AG04449 (cell line): ENCODE measurements at regions not wholly inside any gene's neighbourhood (a gene's known extent, or its start where the extent isn't known, plus 50 kb on each side); places are given as distances from the start of the nearest gene placed in this dataset.

ENCODE experiments used
- CTCF ChIA-PET: fragments of 350-600 bp; formaldehyde crosslinking; extraction: SDS; loops from one replicate; lab custom pipeline; 2021; ENCODE audit warnings: antibody characterized with exemption; lab: Yijun Ruan, JAX
- POLR2A ChIA-PET: fragments of 400-600, 350-600 bp; formaldehyde crosslinking; extraction: SDS; loops from one replicate; lab custom pipeline; 2020; ENCODE audit warnings: antibody characterized with exemption, inconsistent platforms; lab: Yijun Ruan, JAX
- DNase-seq: peaks from one replicate; pipeline ENCODE4 v3.0.0-alpha.2; 2010; ENCODE audit warnings: low read depth, low spot score
- H3K4me3 ChIP-seq: 2 replicates; pipeline ENCODE4 v1.5.1; 2011; ENCODE audit warnings: low read depth, mild to moderate bottlenecking, control low read depth, low read length
- CTCF ChIP-seq: IDR thresholded peaks from one replicate; pipeline ENCODE4 v1.5.1; 2011; ENCODE audit warnings: mild to moderate bottlenecking, moderate library complexity, low read length, control low read depth, inconsistent platforms; ENCODE audit not compliant: insufficient read depth; ENCODE audit errors: missing control alignments

- TF ChIP-seq CTCF = no peak
- ChIA-PET CTCF (interaction anchor here (0.9 to 2.7 kb wide), 4 partner anchors 404 to 420 kb away, joined by 3 to 15 read pairs (median 5); partner anchors contain the start of gene IGFBP5), POLR2A (interaction anchor here (0.8 kb wide), 1 partner anchor 18 kb away, joined by 5 read pairs; no protein-coding TSS in a partner anchor)
- no peak overlapping the region for H3K4me3 ChIP-seq
- DNase-seq = peak; percentile 75
These were observed 244.1 kb upstream of the TNP1 start for GRCh38 chr2:217103752-217104545.

- no peak for DNase-seq
- no peak overlapping the region for H3K4me3 ChIP-seq
- ChIA-PET POLR2A (no interaction called here), CTCF (no interaction called here)
- no peak for TF ChIP-seq CTCF
These were observed 243.1 kb upstream of the TNP1 start for GRCh38 chr2:217102956-217103355.

GRCh38 chr2:217101972-217102371 is 242.1 kb upstream of the TNP1 start:
- H3K4me3 ChIP-seq = no peak overlapping the region
- no peak for DNase-seq
- no peak for TF ChIP-seq CTCF
- ChIA-PET CTCF (no interaction called here), POLR2A (no interaction called here)

DNA sequence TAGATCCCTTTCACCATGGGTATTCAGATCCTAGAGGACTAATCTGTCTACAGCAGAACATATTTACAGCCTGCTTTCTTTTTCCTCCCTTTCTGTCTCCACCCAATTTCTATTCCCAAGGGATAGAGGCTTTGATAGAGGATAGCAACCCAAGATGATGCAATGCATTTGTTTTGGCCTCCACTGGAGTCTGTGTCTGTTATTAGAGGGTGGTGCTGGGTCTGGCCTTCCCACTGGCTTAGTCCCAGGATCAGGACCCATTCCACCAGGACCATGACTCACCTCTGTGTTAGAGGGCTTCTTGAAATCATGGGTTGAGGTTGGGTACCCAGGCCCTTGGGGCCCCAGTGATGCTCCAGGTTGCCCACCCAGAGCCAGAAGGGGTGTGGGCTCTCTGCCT is 239.7 kb upstream of the TNP1 start:
- POLR2A ChIA-PET = no interaction called here
- DNase-seq = no peak
- no peak for TF ChIP-seq CTCF
- CTCF ChIA-PET = no interaction called here
- H3K4me3 ChIP-seq = no peak overlapping the region

DNA sequence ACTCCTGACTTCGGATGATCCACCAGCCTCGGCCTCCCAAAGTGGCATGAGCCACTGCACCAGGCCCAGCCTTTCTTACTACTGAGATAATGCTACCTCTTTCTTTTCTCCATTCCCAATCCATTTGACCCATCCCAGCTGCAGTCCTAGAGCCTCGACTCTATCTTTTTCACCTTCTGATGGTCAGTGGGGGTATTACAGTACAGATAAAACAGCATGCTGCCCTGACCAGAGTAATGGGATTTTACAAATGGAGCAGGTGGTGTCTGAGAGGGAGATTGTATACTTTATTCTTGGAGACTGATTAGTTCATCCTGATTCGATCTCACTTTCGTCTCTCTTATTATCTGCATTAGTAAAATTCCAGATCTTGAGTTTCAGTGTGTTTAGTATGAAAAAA is 238.6 kb upstream of the TNP1 start:
- ChIA-PET CTCF (no interaction called here), POLR2A (no interaction called here)
- no peak for TF ChIP-seq CTCF
- H3K4me3 ChIP-seq = no peak overlapping the region
- no peak for DNase-seq

DNA sequence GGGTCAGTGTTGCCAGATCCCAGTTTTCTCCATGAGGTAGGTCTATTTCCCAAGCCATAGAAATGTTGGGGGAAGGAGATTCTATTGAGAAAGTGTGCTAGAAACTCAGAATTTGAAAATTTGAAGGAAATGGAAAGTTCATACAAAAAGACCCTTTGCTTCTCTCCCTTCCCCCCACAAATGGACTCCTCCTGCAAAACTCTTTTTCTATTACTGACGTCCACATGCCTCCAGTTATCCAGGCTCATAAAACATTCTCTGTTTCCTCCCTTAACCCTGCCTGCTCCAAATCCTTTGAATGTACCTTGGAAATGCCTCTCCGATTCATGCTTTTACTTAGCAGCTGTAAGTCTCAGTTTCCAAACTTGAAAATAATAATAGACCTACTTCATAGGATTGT is 237.5 kb upstream of the TNP1 start:
- no peak overlapping the region for H3K4me3 ChIP-seq
- CTCF ChIA-PET = no interaction called here
- no peak for DNase-seq
- POLR2A ChIA-PET = no interaction called here
- no peak for TF ChIP-seq CTCF
